Suppressor macrophage treated with lipopolysaccharide for 4 hours (primary cell): ENCODE measurements at regions not wholly inside any gene's neighbourhood (a gene's known extent, or its start where the extent isn't known, plus 50 kb on each side); places are given as distances from the start of the nearest gene placed in this dataset.
"Not testable (repeated sequence)": the region's sequence is repeated elsewhere in the genome, so short reads cannot be mapped to it uniquely, and the experiment has no call there.

Experiments
- DNase-seq: peaks from one replicate; pipeline ENCODE4 v3.0.0-alpha.2; 2020

- DNase-seq, result no peak
Measured at GRCh38 chr6:86456821-86457220, 480.5 kb upstream of the HTR1E start.

- no peak for DNase-seq
Measured at GRCh38 chr6:86453232-86453631, 484.1 kb upstream of the HTR1E start.

- DNase-seq, result no peak
Measured at GRCh38 chr6:86448398-86448797, 488.9 kb upstream of the HTR1E start.

- DNase-seq, result no peak
Measured at GRCh38 chr6:86440608-86441007, 496.7 kb upstream of the HTR1E start.

GRCh38 chr6:86423571-86423970 lies 513.8 kb upstream of the HTR1E start:
- no peak for DNase-seq

GRCh38 chr6:86412057-86412456 lies 525.3 kb upstream of the HTR1E start:
- no peak for DNase-seq

- DNase-seq, result no peak
Measured at GRCh38 chr6:86407128-86407527, 530.2 kb upstream of the HTR1E start.

GRCh38 chr6:86392850-86393249 lies 544.5 kb upstream of the HTR1E start:
- not testable (repeated sequence) for DNase-seq

- DNase-seq, result no peak
Measured at GRCh38 chr6:86380571-86381125, 556.7 kb upstream of the HTR1E start.

- DNase-seq, result no peak
Measured at GRCh38 chr6:86357877-86358276, 579.5 kb upstream of the HTR1E start.

GRCh38 chr6:86355271-86355670 lies 582.1 kb upstream of the HTR1E start:
- DNase-seq, result no peak

GRCh38 chr6:86331919-86332318 lies 605.4 kb upstream of the HTR1E start:
- DNase-seq, result no peak

GRCh38 chr6:86331265-86331840 lies 606.0 kb upstream of the HTR1E start:
- no peak for DNase-seq

GRCh38 chr6:86306210-86306609 lies 631.1 kb upstream of the HTR1E start:
- no peak for DNase-seq

- no peak for DNase-seq
Measured at GRCh38 chr6:86285876-86286275, 643.2 kb upstream of the SYNCRIP start.

- DNase-seq, result not testable (repeated sequence)
Measured at GRCh38 chr6:86284809-86285480, 642.3 kb upstream of the SYNCRIP start.

- DNase-seq, result not testable (repeated sequence)
Measured at GRCh38 chr6:86283596-86283995, 640.9 kb upstream of the SYNCRIP start.

GRCh38 chr6:86276056-86276455 lies 633.4 kb upstream of the SYNCRIP start:
- DNase-seq, result no peak

GRCh38 chr6:86273936-86274335 lies 631.2 kb upstream of the SYNCRIP start:
- no peak for DNase-seq

- no peak for DNase-seq
Measured at GRCh38 chr6:86256615-86257187, 614.0 kb upstream of the SYNCRIP start.

- DNase-seq, result no peak
Measured at GRCh38 chr6:86255973-86256372, 613.3 kb upstream of the SYNCRIP start.

- DNase-seq, result no peak
Measured at GRCh38 chr6:86251106-86251505, 608.4 kb upstream of the SYNCRIP start.

GRCh38 chr6:86217906-86218305 lies 575.2 kb upstream of the SYNCRIP start:
- DNase-seq, result no peak

- DNase-seq, result no peak
Measured at GRCh38 chr6:86215323-86215722, 572.6 kb upstream of the SYNCRIP start.
